ENCODE measurements at regions not wholly inside any gene's neighbourhood (a gene's known extent, or its start where the extent isn't known, plus 50 kb on each side); places are given as distances from the start of the nearest gene placed in this dataset.

DNA sequence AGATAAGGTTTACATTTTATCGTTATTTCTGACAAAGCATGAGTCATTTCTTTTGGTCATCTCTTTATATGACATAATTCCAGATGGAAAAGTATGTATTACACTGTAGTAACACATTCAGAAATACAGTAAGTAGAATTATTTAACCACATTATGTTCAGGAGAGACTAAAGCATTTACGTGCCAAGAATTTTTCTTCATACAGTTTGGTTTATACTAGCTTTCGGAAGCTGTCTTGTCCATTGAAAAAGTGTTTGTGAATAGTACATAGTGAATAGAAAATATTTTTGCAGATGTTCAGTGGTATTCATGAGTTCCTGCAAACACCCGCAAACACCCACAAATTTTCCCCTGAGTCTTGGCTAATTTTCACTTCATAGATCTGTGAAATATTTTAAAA is 1033.0 kb upstream of the INTU start:
- TF ChIP-seq, protein P1, sequence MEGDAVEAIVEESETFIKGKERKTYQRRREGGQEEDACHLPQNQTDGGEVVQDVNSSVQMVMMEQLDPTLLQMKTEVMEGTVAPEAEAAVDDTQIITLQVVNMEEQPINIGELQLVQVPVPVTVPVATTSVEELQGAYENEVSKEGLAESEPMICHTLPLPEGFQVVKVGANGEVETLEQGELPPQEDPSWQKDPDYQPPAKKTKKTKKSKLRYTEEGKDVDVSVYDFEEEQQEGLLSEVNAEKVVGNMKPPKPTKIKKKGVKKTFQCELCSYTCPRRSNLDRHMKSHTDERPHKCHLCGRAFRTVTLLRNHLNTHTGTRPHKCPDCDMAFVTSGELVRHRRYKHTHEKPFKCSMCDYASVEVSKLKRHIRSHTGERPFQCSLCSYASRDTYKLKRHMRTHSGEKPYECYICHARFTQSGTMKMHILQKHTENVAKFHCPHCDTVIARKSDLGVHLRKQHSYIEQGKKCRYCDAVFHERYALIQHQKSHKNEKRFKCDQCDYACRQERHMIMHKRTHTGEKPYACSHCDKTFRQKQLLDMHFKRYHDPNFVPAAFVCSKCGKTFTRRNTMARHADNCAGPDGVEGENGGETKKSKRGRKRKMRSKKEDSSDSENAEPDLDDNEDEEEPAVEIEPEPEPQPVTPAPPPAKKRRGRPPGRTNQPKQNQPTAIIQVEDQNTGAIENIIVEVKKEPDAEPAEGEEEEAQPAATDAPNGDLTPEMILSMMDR (IDR thresholded peaks at IDR 0.05), result no peak
- TF ChIP-seq ZFX (IDR thresholded peaks at IDR 0.05; ENCODE audit: borderline replicate concordance), result no peak

All from 22Rv1 (cell line).